ENCODE measurements at regions not wholly inside any gene's neighbourhood (a gene's known extent, or its start where the extent isn't known, plus 50 kb on each side); places are given as distances from the start of the nearest gene placed in this dataset.
"Not testable (repeated sequence)": the region's sequence is repeated elsewhere in the genome, so short reads cannot be mapped to it uniquely, and the experiment has no call there.

GRCh38 chr12:127981875-127982274 is 285.1 kb upstream of the TMEM132C start:
- POLR2A ChIA-PET: no interaction called here
- intact Hi-C loops (cut with micrococcal nuclease) (no loop called here), dilution Hi-C loops (cut with MboI; ENCODE audit: extremely low pct_ligation_motif_present, low sequenced_read_pairs) (no loop called here)
- BruUV-seq (replicated peaks): no TSS peak
- Histone ChIP-seq H3K4me2 (ENCODE audit: insufficient read depth, low read length) (no peak overlapping the region), H2AFZ (ENCODE audit: low read depth, low read length) (no peak overlapping the region), H3K79me2 (ENCODE audit: control insufficient read depth, insufficient read depth, low read length) (no peaks in the 10 kb centered on the region), H3K9me3 (replicated peaks; ENCODE audit: control insufficient read depth, insufficient read depth, low read length) (peaks cover 13% of the 10 kb centered on the region), H3K4me1 (ENCODE audit: control insufficient read depth, extremely low read depth, insufficient read depth, low read length) (no peaks in the 10 kb centered on the region), H3K27me3 (ENCODE audit: control insufficient read depth in 2 of 2, insufficient read depth in 2 of 2, low read length in 2 of 2) (no peaks in the 10 kb centered on the region), H3K4me3 (replicated peaks in 1 of 3; ENCODE audit: insufficient read depth in 1 of 3, low read depth in 1 of 3, low read length in 3 of 3) (no peak overlapping the region), H3K27ac (ENCODE audit: insufficient read depth, low read depth, low read length) (no peak overlapping the region), H3K9ac (replicated peaks; ENCODE audit: extremely low read depth, insufficient read depth, low read length) (no peak overlapping the region), H4K20me1 (replicated peaks; ENCODE audit: control insufficient read depth, extremely low read depth, insufficient read depth, low read length) (no peaks in the 10 kb centered on the region), H3K36me3 (ENCODE audit: control insufficient read depth in 2 of 2, extremely low read depth in 1 of 2, insufficient read depth in 2 of 2, low read length in 2 of 2) (no peaks in the 10 kb centered on the region), H3K9me1 (replicated peaks; ENCODE audit: control insufficient read depth, extremely low read depth, insufficient read depth, low read length) (no peaks in the 10 kb centered on the region)
- DNase-seq (ENCODE audit: low read depth, low spot score) (no peak), FAIRE-seq (no peak)
- CTCF ChIA-PET: no interaction called here
- TF ChIP-seq GATA2 (IDR thresholded peaks at IDR 0.05; ENCODE audit: insufficient read depth, insufficient read length, low read depth, low read length) (no peak), EZH2 (IDR thresholded peaks at IDR 0.05; ENCODE audit: borderline replicate concordance, low read depth, low read length, severe bottlenecking) (no peak)

- CTCF ChIA-PET; H3K27ac ChIP-seq (ENCODE audit: insufficient read depth, low read depth, low read length); BruUV-seq (replicated peaks); POLR2A ChIA-PET; H3K36me3 ChIP-seq (ENCODE audit: control insufficient read depth in 2 of 2, extremely low read depth in 1 of 2, insufficient read depth in 2 of 2, low read length in 2 of 2); H3K9me3 ChIP-seq (replicated peaks; ENCODE audit: control insufficient read depth, insufficient read depth, low read length); H3K4me3 ChIP-seq (replicated peaks in 1 of 3; ENCODE audit: insufficient read depth in 1 of 3, low read depth in 1 of 3, low read length in 3 of 3); H3K9me1 ChIP-seq (replicated peaks; ENCODE audit: control insufficient read depth, extremely low read depth, insufficient read depth, low read length); H3K9ac ChIP-seq (replicated peaks; ENCODE audit: extremely low read depth, insufficient read depth, low read length); H3K79me2 ChIP-seq (ENCODE audit: control insufficient read depth, insufficient read depth, low read length); FAIRE-seq; H3K27me3 ChIP-seq (ENCODE audit: control insufficient read depth in 2 of 2, insufficient read depth in 2 of 2, low read length in 2 of 2); DNase-seq (ENCODE audit: low read depth, low spot score); H4K20me1 ChIP-seq (replicated peaks; ENCODE audit: control insufficient read depth, extremely low read depth, insufficient read depth, low read length); H3K4me1 ChIP-seq (ENCODE audit: control insufficient read depth, extremely low read depth, insufficient read depth, low read length); dilution Hi-C loops (cut with MboI; ENCODE audit: extremely low pct_ligation_motif_present, low sequenced_read_pairs); intact Hi-C loops (cut with micrococcal nuclease); H3K4me2 ChIP-seq (ENCODE audit: insufficient read depth, low read length); H2AFZ ChIP-seq (ENCODE audit: low read depth, low read length): not testable (repeated sequence)
Observed at GRCh38 chr12:127983213-127983791, 283.7 kb upstream of the TMEM132C start.

Data from endothelial cell of umbilical vein (primary cell).